ENCODE measurements at regions not wholly inside any gene's neighbourhood (a gene's known extent, or its start where the extent isn't known, plus 50 kb on each side); places are given as distances from the start of the nearest gene placed in this dataset.

DNA sequence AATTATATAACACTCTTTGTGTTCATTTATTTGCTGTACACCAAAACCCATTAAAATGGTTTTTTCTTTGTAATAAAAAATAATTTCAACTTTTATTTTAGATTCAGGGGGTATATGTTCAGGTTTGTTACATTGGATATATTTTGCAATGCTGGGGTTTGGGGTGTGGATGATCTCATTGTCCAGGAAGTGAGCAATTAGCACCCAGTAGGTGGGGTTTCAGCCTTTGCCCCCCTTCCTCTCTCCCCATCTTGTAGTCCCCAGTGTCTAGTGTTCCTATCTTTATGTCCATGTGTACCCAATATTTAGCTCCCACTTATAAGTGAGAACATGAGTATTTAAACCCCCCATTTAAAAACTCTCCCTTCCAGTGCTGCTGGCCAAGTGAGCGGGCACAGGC lies 184.6 kb downstream of the RHOU start:
- TF ChIP-seq, protein P1, sequence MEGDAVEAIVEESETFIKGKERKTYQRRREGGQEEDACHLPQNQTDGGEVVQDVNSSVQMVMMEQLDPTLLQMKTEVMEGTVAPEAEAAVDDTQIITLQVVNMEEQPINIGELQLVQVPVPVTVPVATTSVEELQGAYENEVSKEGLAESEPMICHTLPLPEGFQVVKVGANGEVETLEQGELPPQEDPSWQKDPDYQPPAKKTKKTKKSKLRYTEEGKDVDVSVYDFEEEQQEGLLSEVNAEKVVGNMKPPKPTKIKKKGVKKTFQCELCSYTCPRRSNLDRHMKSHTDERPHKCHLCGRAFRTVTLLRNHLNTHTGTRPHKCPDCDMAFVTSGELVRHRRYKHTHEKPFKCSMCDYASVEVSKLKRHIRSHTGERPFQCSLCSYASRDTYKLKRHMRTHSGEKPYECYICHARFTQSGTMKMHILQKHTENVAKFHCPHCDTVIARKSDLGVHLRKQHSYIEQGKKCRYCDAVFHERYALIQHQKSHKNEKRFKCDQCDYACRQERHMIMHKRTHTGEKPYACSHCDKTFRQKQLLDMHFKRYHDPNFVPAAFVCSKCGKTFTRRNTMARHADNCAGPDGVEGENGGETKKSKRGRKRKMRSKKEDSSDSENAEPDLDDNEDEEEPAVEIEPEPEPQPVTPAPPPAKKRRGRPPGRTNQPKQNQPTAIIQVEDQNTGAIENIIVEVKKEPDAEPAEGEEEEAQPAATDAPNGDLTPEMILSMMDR (IDR thresholded peaks at IDR 0.05), result no peak
- no peak for TF ChIP-seq POLR2AphosphoS5 (IDR thresholded peaks at IDR 0.05)

Data from upper lobe of left lung (tissue), 4 donors.